Ovary (tissue), 7 donors: ENCODE measurements at regions not wholly inside any gene's neighbourhood (a gene's known extent, or its start where the extent isn't known, plus 50 kb on each side); places are given as distances from the start of the nearest gene placed in this dataset.
"Not testable (repeated sequence)": the region's sequence is repeated elsewhere in the genome, so short reads cannot be mapped to it uniquely, and the experiment has no call there.

Experiments used
- DNase-seq, 5 donors: peaks; one replicate each; pipeline ENCODE4 v3.0.0-alpha.2; 2019 to 2020
- H3K27ac ChIP-seq, 2 donors: fragments of 200-600 bp; one replicate each; pipeline versions ENCODE4 v1.5.1 to v1.8.0; 2019 to 2022
- H3K27me3 ChIP-seq: fragments of 200-600 bp; one replicate; pipeline ENCODE4 v1.8.0; 2022
- H3K36me3 ChIP-seq: fragments of 200-600 bp; sonication (generic); one replicate; pipeline ENCODE4 v1.5.1; 2019
- H3K4me1 ChIP-seq: one replicate; pipeline ENCODE4 v1.8.1; 2013; ENCODE audit warnings: mild to moderate bottlenecking, moderate library complexity; ENCODE audit not compliant: insufficient read depth
- H3K4me3 ChIP-seq: fragments of 200-600 bp; sonication (generic); one replicate; pipeline ENCODE4 v1.5.1; 2017
- H3K9me3 ChIP-seq, 2 donors: fragments of 200-600 bp in 1 of 2; sonication (generic) in 1 of 2; one replicate each; pipeline versions ENCODE4 v1.5.1 to v1.8.1; 2013 to 2019; ENCODE audit warnings: mild to moderate bottlenecking in 1 of 2, moderate library complexity in 1 of 2
- CTCF ChIP-seq, 3 donors: fragments of 450-650 bp in 2 of 3; fragments of 200-600 bp in 1 of 3; IDR thresholded peaks; one replicate each; pipeline versions ENCODE4 v1.5.1 to v1.8.0; 2016 to 2022; ENCODE audit warnings: antibody characterized with exemption in 3 of 3, mild to moderate bottlenecking in 1 of 3
- EP300 ChIP-seq: sonication (generic); formaldehyde crosslinking; IDR thresholded peaks from one replicate; pipeline ENCODE4 v1.6.1; 2017; ENCODE audit warnings: antibody characterized with exemption
- POLR2A ChIP-seq: fragments of 450-650 bp; IDR thresholded peaks from one replicate; pipeline ENCODE4 v1.6.1; 2017; ENCODE audit warnings: antibody characterized with exemption, mild to moderate bottlenecking, moderate library complexity
- WGBS, 3 donors: extraction: QIAGEN DNeasy Blood & Tissue Kit in 1 of 3; methylation state at CpG; one replicate each; pipeline versions ENCODE4 v1.1.5 to v1.1.7; 2013 to 2017; 5-methylcytosine and 5-hydroxymethylcytosine counted together
- intact Hi-C, 4 donors: fragments of 100-400 bp; cut with DNase I; formaldehyde crosslinking; loops; one replicate each; pipeline versions ENCODE4 v1.11.0 to v1.15.1; 2022 to 2023
- donor health status: DM: no; HTN: no; CAD: no; lungs with moderate emphysema.
- donor health status: DM: no; HTN: no; CAD: no.
- donor health status: Bipolar disorder and iron deficiency.
- donor health status: DM: no; HTN: no; CAD: no.
- donor health status: DM: yes; HTN: yes; CAD: no.

GRCh38 chr5:99058466-99058865 lies 129.7 kb upstream of the CHD1 start:
- Histone ChIP-seq H3K9me3 (no peaks in the 10 kb centered on the region), H3K4me3 (no peak overlapping the region), H3K36me3 (no peaks in the 10 kb centered on the region), H3K27me3 (no peaks in the 10 kb centered on the region), H3K27ac (no peak overlapping the region), H3K4me1 (no peaks in the 10 kb centered on the region)
- WGBS, 3 donors = 92 to 96% (median 92%) methylated on average over 2 of the region's 2 CpGs
- TF ChIP-seq CTCF (IDR thresholded peaks at IDR 0.05) = no peak
- TF ChIP-seq POLR2A = no peak
- TF ChIP-seq EP300 = no peak
- intact Hi-C loops = no loop called here
- DNase-seq = no peak

GRCh38 chr5:99054972-99055371 lies 126.2 kb upstream of the CHD1 start:
- Histone ChIP-seq H3K36me3 (no peaks in the 10 kb centered on the region), H3K4me3 (no peak overlapping the region), H3K27me3 (no peaks in the 10 kb centered on the region), H3K9me3 (no peaks in the 10 kb centered on the region), H3K4me1 (no peaks in the 10 kb centered on the region), H3K27ac (no peak overlapping the region)
- DNase-seq = no peak
- WGBS, 3 donors = 84 to 93% (median 88%) methylated on average over 1 of the region's 1 CpG
- TF ChIP-seq EP300 = no peak
- no peak for TF ChIP-seq CTCF (IDR thresholded peaks at IDR 0.05)
- no peak for TF ChIP-seq POLR2A
- intact Hi-C loops = no loop called here

- no peaks in the 10 kb centered on the region for H3K36me3 ChIP-seq
- H3K9me3 ChIP-seq = no peaks in the 10 kb centered on the region
- H3K27ac ChIP-seq = no peak overlapping the region
- DNase-seq = no peak
- no peak overlapping the region for H3K4me3 ChIP-seq
- whole genome bisulfite sequencing, 3 donors = 33 to 60% (median 46%) methylated on average over 4 of the region's 4 CpGs
- H3K4me1 ChIP-seq = no peaks in the 10 kb centered on the region
- H3K27me3 ChIP-seq = no peaks in the 10 kb centered on the region
- intact Hi-C loops = no loop called here
- TF ChIP-seq POLR2A = no peak
- TF ChIP-seq EP300 = no peak
- no peak for TF ChIP-seq CTCF (IDR thresholded peaks at IDR 0.05)
Measured at GRCh38 chr5:99045871-99046270, 117.1 kb upstream of the CHD1 start.

- WGBS, 3 donors = 90 to 94% (median 93%) methylated on average over 6 of the region's 6 CpGs
- H3K4me1 ChIP-seq, H3K27me3 ChIP-seq, DNase-seq, H3K36me3 ChIP-seq, H3K27ac ChIP-seq, H3K4me3 ChIP-seq, H3K9me3 ChIP-seq, intact Hi-C loops: not testable (repeated sequence)
Measured at GRCh38 chr5:99043257-99043656, 114.5 kb upstream of the CHD1 start.

- no peak for DNase-seq
- intact Hi-C loops = loop anchor here in 2 of 4 donors (10.0 kb wide), 1 partner anchor 133 kb away; no protein-coding TSS in a partner anchor
- no peak overlapping the region for H3K27ac ChIP-seq
- H3K9me3 ChIP-seq = no peaks in the 10 kb centered on the region
- no peaks in the 10 kb centered on the region for H3K36me3 ChIP-seq
- no peak for TF ChIP-seq CTCF (IDR thresholded peaks at IDR 0.05)
- TF ChIP-seq EP300 = no peak
- no peak for TF ChIP-seq POLR2A
- H3K27me3 ChIP-seq = no peaks in the 10 kb centered on the region
- H3K4me3 ChIP-seq = no peak overlapping the region
- peaks cover 6% of the 10 kb centered on the region for H3K4me1 ChIP-seq
- WGBS, 3 donors = 73 to 76% (median 74%) methylated on average over 8 of the region's 8 CpGs
Measured at GRCh38 chr5:99037668-99038067, 108.9 kb upstream of the CHD1 start.
